ENCODE measurements at regions not wholly inside any gene's neighbourhood (a gene's known extent, or its start where the extent isn't known, plus 50 kb on each side); places are given as distances from the start of the nearest gene placed in this dataset.

GRCh38 chr9:89822996-89823395 is 218.2 kb downstream of the GADD45G start:
- H3K4me1 Mint-ChIP-seq (ENCODE audit: insufficient read depth, unreplicated experiment), result no peaks in the 10 kb centered on the region
- ChIA-PET CTCF (no interaction called here), POLR2A (no interaction called here)
- no peak overlapping the region for H3K27ac Mint-ChIP-seq (ENCODE audit: low read depth, unreplicated experiment)
- H3K27me3 Mint-ChIP-seq (ENCODE audit: insufficient read depth, unreplicated experiment), result peaks cover 12% of the 10 kb centered on the region
- no TSS peak for BruUV-seq (replicated peaks)
- TF ChIP-seq CTCF (IDR thresholded peaks at IDR 0.05; ENCODE audit: unreplicated experiment), result no peak
- no peaks in the 10 kb centered on the region for H3K36me3 Mint-ChIP-seq (ENCODE audit: insufficient read depth, unreplicated experiment)
- no peak for DNase-seq (ENCODE audit: unreplicated experiment)
- no peak overlapping the region for H3K4me3 Mint-ChIP-seq (ENCODE audit: unreplicated experiment)
- intact Hi-C loops (cut with micrococcal nuclease), result no loop called here
- no peaks in the 10 kb centered on the region for H3K9me3 Mint-ChIP-seq (ENCODE audit: unreplicated experiment)

- ChIA-PET POLR2A (interaction anchor here (0.7 kb wide), 1 partner anchor 61 kb away, joined by 3 read pairs; no protein-coding TSS in a partner anchor), CTCF (no interaction called here)
- H3K27ac Mint-ChIP-seq (ENCODE audit: low read depth, unreplicated experiment), result no peak overlapping the region
- no peaks in the 10 kb centered on the region for H3K9me3 Mint-ChIP-seq (ENCODE audit: unreplicated experiment)
- TF ChIP-seq CTCF (IDR thresholded peaks at IDR 0.05; ENCODE audit: unreplicated experiment), result no peak
- no TSS peak for BruUV-seq (replicated peaks)
- H3K4me3 Mint-ChIP-seq (ENCODE audit: unreplicated experiment), result no peak overlapping the region
- peaks cover 3% of the 10 kb centered on the region for H3K27me3 Mint-ChIP-seq (ENCODE audit: insufficient read depth, unreplicated experiment)
- no peaks in the 10 kb centered on the region for H3K36me3 Mint-ChIP-seq (ENCODE audit: insufficient read depth, unreplicated experiment)
- no peaks in the 10 kb centered on the region for H3K4me1 Mint-ChIP-seq (ENCODE audit: insufficient read depth, unreplicated experiment)
- intact Hi-C loops (cut with micrococcal nuclease), result no loop called here
- DNase-seq (ENCODE audit: unreplicated experiment), result no peak
These were observed 220.9 kb downstream of the GADD45G start for GRCh38 chr9:89825669-89826068.

- intact Hi-C loops (cut with micrococcal nuclease), result no loop called here
- no peaks in the 10 kb centered on the region for H3K9me3 Mint-ChIP-seq (ENCODE audit: unreplicated experiment)
- DNase-seq (ENCODE audit: unreplicated experiment), result no peak
- H3K27me3 Mint-ChIP-seq (ENCODE audit: insufficient read depth, unreplicated experiment), result no peaks in the 10 kb centered on the region
- H3K4me3 Mint-ChIP-seq (ENCODE audit: unreplicated experiment), result no peak overlapping the region
- no peak for TF ChIP-seq CTCF (IDR thresholded peaks at IDR 0.05; ENCODE audit: unreplicated experiment)
- ChIA-PET POLR2A (no interaction called here), CTCF (no interaction called here)
- H3K27ac Mint-ChIP-seq (ENCODE audit: low read depth, unreplicated experiment), result no peak overlapping the region
- H3K36me3 Mint-ChIP-seq (ENCODE audit: insufficient read depth, unreplicated experiment), result no peaks in the 10 kb centered on the region
- H3K4me1 Mint-ChIP-seq (ENCODE audit: insufficient read depth, unreplicated experiment), result no peaks in the 10 kb centered on the region
- BruUV-seq (replicated peaks), result no TSS peak
These were observed 221.4 kb downstream of the GADD45G start for GRCh38 chr9:89826186-89826585.

- H3K27ac Mint-ChIP-seq (ENCODE audit: low read depth, unreplicated experiment), result no peak overlapping the region
- intact Hi-C loops (cut with micrococcal nuclease), result no loop called here
- H3K9me3 Mint-ChIP-seq (ENCODE audit: unreplicated experiment), result no peaks in the 10 kb centered on the region
- H3K4me3 Mint-ChIP-seq (ENCODE audit: unreplicated experiment), result no peak overlapping the region
- POLR2A ChIA-PET, result interaction anchor here (0.5 to 1.2 kb wide), 2 partner anchors 14 to 136 kb away, joined by 3 read pairs; no protein-coding TSS in a partner anchor
- TF ChIP-seq CTCF (IDR thresholded peaks at IDR 0.05; ENCODE audit: unreplicated experiment), result no peak
- peaks cover 11% of the 10 kb centered on the region for H3K27me3 Mint-ChIP-seq (ENCODE audit: insufficient read depth, unreplicated experiment)
- no TSS peak for BruUV-seq (replicated peaks)
- CTCF ChIA-PET, result interaction anchor here (1.1 kb wide), 1 partner anchor 253 kb away, joined by 7 read pairs; no protein-coding TSS in a partner anchor
- no peaks in the 10 kb centered on the region for H3K36me3 Mint-ChIP-seq (ENCODE audit: insufficient read depth, unreplicated experiment)
- DNase-seq (ENCODE audit: unreplicated experiment), result no peak
- H3K4me1 Mint-ChIP-seq (ENCODE audit: insufficient read depth, unreplicated experiment), result no peaks in the 10 kb centered on the region
These were observed 224.5 kb downstream of the GADD45G start for GRCh38 chr9:89829346-89829745.

Measured in MCF 10A (cell line).